PFSK-1 (cell line): ENCODE measurements at regions not wholly inside any gene's neighbourhood (a gene's known extent, or its start where the extent isn't known, plus 50 kb on each side); places are given as distances from the start of the nearest gene placed in this dataset.

Experiments
- POLR2AphosphoS5 ChIP-seq: IDR thresholded peaks from 2 replicates; pipeline ENCODE4 v1.6.1; 2012; ENCODE audit warnings: low read depth, mild to moderate bottlenecking, control low read depth, low read length, moderate library complexity
- REST ChIP-seq, 2 experiments: IDR thresholded peaks; 2 replicates each; pipeline versions ENCODE4 v1.6.1 to v1.8.0; 2011 to 2012; ENCODE audit warnings: low read depth in 2 of 2, low read length in 2 of 2, control low read depth in 1 of 2, inconsistent platforms in 1 of 2, mild to moderate bottlenecking in 1 of 2, moderate library complexity in 1 of 2; ENCODE audit not compliant: insufficient read depth in 1 of 2
- SIN3A ChIP-seq: IDR thresholded peaks from 2 replicates; pipeline ENCODE4 v1.6.1; 2012; ENCODE audit warnings: mild to moderate bottlenecking, low read length, moderate library complexity, borderline replicate concordance; ENCODE audit not compliant: insufficient read depth

GRCh38 chr10:60518745-60519144 lies 129.1 kb upstream of the ANK3 start:
- TF ChIP-seq REST (IDR thresholded peaks at IDR 0.05; ENCODE audit: insufficient read depth in 1 of 2, low read depth in 2 of 2, low read length in 2 of 2) = no peak
- TF ChIP-seq POLR2AphosphoS5 = no peak
- no peak for TF ChIP-seq SIN3A
